CD4-positive, alpha-beta T cell (primary cell): ENCODE measurements at regions not wholly inside any gene's neighbourhood (a gene's known extent, or its start where the extent isn't known, plus 50 kb on each side); places are given as distances from the start of the nearest gene placed in this dataset.

Source experiments
- ATAC-seq: fragments of 200-7000 bp; cut with Tn5 transposase; one replicate; pipeline ENCODE4 v1.10.0; 2022; ENCODE audit warnings: mild to moderate bottlenecking; ENCODE audit not compliant: poor library complexity
- CTCF ChIA-PET: fragments of 350-600 bp; sonication (Branson Sonifier 250); formaldehyde crosslinking; loops from one replicate; lab custom pipeline; 2021; ENCODE audit warnings: antibody characterized with exemption, inconsistent platforms; lab: Charles Lee
- POLR2A ChIA-PET: fragments of 350-600 bp; sonication (Branson Sonifier 250); formaldehyde crosslinking; loops from one replicate; lab custom pipeline; 2021; ENCODE audit warnings: antibody characterized with exemption, inconsistent platforms; lab: Charles Lee
- DNase-seq, 14 experiments: peaks; one replicate each; pipeline ENCODE4 v3.0.0-alpha.2; 2013 to 2020; ENCODE audit warnings: mixed read lengths in 2 of 14
- H3K27ac ChIP-seq, 2 donors: one replicate each; pipeline versions ENCODE4 v1.5.1 to v1.7.0; 2013; ENCODE audit warnings: low read length in 2 of 2, low read depth in 1 of 2, mild to moderate bottlenecking in 1 of 2
- H3K27me3 ChIP-seq, 2 experiments: 1 replicate in 1 of 2; 2 replicates in 1 of 2; pipeline versions ENCODE4 v1.6.1 to v1.7.0; 2013; ENCODE audit warnings: low read length in 2 of 2, control low read depth in 1 of 2, mild to moderate bottlenecking in 1 of 2, moderate library complexity in 1 of 2; ENCODE audit not compliant: insufficient read depth in 2 of 2, control insufficient read depth in 1 of 2
- H3K36me3 ChIP-seq: one replicate; pipeline ENCODE4 v1.6.1; 2013; ENCODE audit warnings: low read length, control low read depth; ENCODE audit not compliant: insufficient read depth
- H3K4me1 ChIP-seq: one replicate; pipeline ENCODE4 v1.6.1; 2013; ENCODE audit warnings: low read length, control low read depth; ENCODE audit not compliant: insufficient read depth
- H3K4me3 ChIP-seq: one replicate; pipeline ENCODE4 v1.5.1; 2013; ENCODE audit warnings: mild to moderate bottlenecking, low read length, moderate library complexity
- H3K9me3 ChIP-seq, 2 experiments: 1 replicate in 1 of 2; 2 replicates in 1 of 2; pipeline versions ENCODE4 v1.6.1 to v1.7.0; 2013; ENCODE audit warnings: low read length in 2 of 2, mild to moderate bottlenecking in 2 of 2, control low read depth in 1 of 2, moderate library complexity in 1 of 2; ENCODE audit not compliant: control insufficient read depth in 1 of 2, insufficient read depth in 1 of 2
- H3K27ac Mint-ChIP-seq: one replicate; pipeline ENCODE4 v1.8.0; 2020; ENCODE audit warnings: mixed read lengths
- H3K27me3 Mint-ChIP-seq: one replicate; pipeline ENCODE4 v1.8.0; 2021; ENCODE audit warnings: mixed read lengths
- H3K36me3 Mint-ChIP-seq: one replicate; pipeline ENCODE4 v1.8.0; 2021; ENCODE audit warnings: low read depth, mixed read lengths
- H3K4me1 Mint-ChIP-seq: one replicate; pipeline ENCODE4 v1.8.0; 2021; ENCODE audit warnings: low read depth, mixed read lengths
- H3K4me3 Mint-ChIP-seq: one replicate; pipeline ENCODE4 v1.8.0; 2020; ENCODE audit warnings: mild to moderate bottlenecking, mixed read lengths
- H3K9me3 Mint-ChIP-seq: one replicate; pipeline ENCODE4 v1.8.0; 2020; ENCODE audit warnings: mixed read lengths
- intact Hi-C, 2 experiments: fragments of 100-400 bp; cut with DNase I in 1 of 2; cut with micrococcal nuclease in 1 of 2; formaldehyde crosslinking; loops; one replicate each; pipeline versions ENCODE4 v1.15.1 to v1.9.0; 2023 to 2025; cut with DNase I, micrococcal nuclease
- TF ChIP-seq, protein P1 (sequence below): fragments of 200-600 bp; IDR thresholded peaks from one replicate; pipeline ENCODE4 v1.8.0; 2022; ENCODE audit warnings: antibody characterized with exemption, mild to moderate bottlenecking

GRCh38 chr14:53855127-53855526 lies 101.5 kb downstream of the BMP4 start:
- CTCF ChIA-PET = no interaction called here
- Mint-ChIP-seq H3K36me3 (no peaks in the 10 kb centered on the region), H3K27ac (no peak overlapping the region), H3K27me3 (peaks cover 4% of the 10 kb centered on the region), H3K4me3 (no peak overlapping the region), H3K4me1 (no peaks in the 10 kb centered on the region), H3K9me3 (no peaks in the 10 kb centered on the region)
- H3K9me3 ChIP-seq = no peaks in the 10 kb centered on the region
- TF ChIP-seq, protein P1, sequence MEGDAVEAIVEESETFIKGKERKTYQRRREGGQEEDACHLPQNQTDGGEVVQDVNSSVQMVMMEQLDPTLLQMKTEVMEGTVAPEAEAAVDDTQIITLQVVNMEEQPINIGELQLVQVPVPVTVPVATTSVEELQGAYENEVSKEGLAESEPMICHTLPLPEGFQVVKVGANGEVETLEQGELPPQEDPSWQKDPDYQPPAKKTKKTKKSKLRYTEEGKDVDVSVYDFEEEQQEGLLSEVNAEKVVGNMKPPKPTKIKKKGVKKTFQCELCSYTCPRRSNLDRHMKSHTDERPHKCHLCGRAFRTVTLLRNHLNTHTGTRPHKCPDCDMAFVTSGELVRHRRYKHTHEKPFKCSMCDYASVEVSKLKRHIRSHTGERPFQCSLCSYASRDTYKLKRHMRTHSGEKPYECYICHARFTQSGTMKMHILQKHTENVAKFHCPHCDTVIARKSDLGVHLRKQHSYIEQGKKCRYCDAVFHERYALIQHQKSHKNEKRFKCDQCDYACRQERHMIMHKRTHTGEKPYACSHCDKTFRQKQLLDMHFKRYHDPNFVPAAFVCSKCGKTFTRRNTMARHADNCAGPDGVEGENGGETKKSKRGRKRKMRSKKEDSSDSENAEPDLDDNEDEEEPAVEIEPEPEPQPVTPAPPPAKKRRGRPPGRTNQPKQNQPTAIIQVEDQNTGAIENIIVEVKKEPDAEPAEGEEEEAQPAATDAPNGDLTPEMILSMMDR = no peak
- H3K36me3 ChIP-seq = no peaks in the 10 kb centered on the region
- no peaks in the 10 kb centered on the region for H3K4me1 ChIP-seq
- no peak for ATAC-seq
- no peak overlapping the region for H3K27ac ChIP-seq
- DNase-seq = no peak
- H3K27me3 ChIP-seq = peaks cover 0 to 3% of the 10 kb centered on the region in 2 experiments
- intact Hi-C loops = no loop called here
- POLR2A ChIA-PET = no interaction called here
- no peak overlapping the region for H3K4me3 ChIP-seq

DNA sequence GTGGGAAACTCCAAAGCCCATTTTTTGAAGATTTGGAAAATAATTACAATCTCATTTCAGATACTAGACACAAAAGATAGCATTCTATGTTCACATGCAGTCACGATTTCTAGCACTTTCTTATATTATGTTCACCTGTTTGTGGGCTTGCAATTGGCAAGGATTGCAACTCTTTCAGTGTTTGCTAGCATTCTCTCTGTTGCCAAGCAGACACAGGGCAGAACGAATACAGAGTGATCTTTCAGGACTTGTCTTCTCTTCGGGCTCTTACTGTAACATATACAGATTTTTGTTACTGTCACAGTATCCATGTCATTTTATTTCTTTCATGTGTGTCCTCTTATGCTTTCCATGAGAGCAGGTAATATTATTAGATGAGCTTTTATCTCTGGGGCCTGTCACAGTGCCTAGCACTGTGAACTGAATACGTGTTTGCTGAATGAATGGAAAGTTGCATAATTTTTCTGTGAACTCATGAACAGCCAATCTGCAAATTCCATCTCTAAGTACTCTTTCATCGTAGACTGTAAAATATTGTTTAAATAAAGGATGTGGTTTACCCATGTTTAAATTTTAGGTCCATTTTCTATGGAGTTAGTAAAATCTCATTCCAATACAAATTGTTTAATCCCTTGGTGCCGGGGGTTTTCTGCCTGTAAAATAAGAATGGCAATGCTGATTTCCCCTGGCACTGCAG lies 105.1 kb downstream of the BMP4 start:
- DNase-seq = no peak
- no peak for ATAC-seq
- peaks cover 0 to 3% of the 10 kb centered on the region in 2 experiments for H3K27me3 ChIP-seq
- no peaks in the 10 kb centered on the region for H3K9me3 ChIP-seq
- H3K36me3 Mint-ChIP-seq = no peaks in the 10 kb centered on the region
- no peaks in the 10 kb centered on the region for H3K9me3 Mint-ChIP-seq
- no peak overlapping the region for H3K27ac ChIP-seq
- no peaks in the 10 kb centered on the region for H3K4me1 ChIP-seq
- no peaks in the 10 kb centered on the region for H3K4me1 Mint-ChIP-seq
- no peak overlapping the region for H3K4me3 Mint-ChIP-seq
- peaks cover 4% of the 10 kb centered on the region for H3K27me3 Mint-ChIP-seq
- intact Hi-C loops = no loop called here
- H3K4me3 ChIP-seq = no peak overlapping the region
- ChIA-PET CTCF (no interaction called here), POLR2A (no interaction called here)
- no peak overlapping the region for H3K27ac Mint-ChIP-seq
- no peaks in the 10 kb centered on the region for H3K36me3 ChIP-seq
- TF ChIP-seq, protein P1 = no peak

DNA sequence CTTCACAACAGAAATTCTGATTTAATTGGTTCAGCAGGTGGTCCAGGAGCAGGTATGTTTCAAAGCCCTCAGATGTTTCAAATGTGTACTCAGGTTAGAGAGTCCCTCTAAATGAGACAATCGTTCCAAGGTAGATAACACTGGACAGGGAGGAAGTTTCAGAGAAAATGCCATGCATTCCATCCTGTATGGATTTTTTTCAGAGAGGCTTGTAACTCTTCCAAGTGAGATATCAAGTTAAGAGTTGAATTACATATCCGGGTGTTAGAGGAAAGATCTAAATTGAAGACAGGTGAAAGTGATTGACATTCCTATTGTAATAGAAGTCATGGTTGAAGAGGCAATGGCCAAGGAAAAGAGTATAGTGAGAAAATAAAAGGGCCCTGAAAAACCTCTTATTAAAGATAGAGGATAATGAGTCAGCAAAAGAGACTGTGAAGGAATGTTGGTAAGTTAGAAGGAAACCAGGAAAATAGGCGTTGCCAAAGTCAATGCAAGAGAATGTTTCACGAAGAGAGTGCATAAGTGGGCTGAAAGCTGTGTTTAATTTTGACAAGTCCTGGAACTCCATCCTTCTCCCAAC lies 105.8 kb downstream of the BMP4 start:
- peaks cover 0 to 3% of the 10 kb centered on the region in 2 experiments for H3K27me3 ChIP-seq
- no peaks in the 10 kb centered on the region for H3K9me3 Mint-ChIP-seq
- H3K9me3 ChIP-seq = no peaks in the 10 kb centered on the region
- H3K27me3 Mint-ChIP-seq = peaks cover 4% of the 10 kb centered on the region
- H3K4me1 Mint-ChIP-seq = no peaks in the 10 kb centered on the region
- ChIA-PET POLR2A (no interaction called here), CTCF (no interaction called here)
- H3K36me3 Mint-ChIP-seq = no peaks in the 10 kb centered on the region
- ATAC-seq = no peak
- no peak for DNase-seq
- intact Hi-C loops = no loop called here
- no peak overlapping the region for H3K27ac Mint-ChIP-seq
- H3K4me3 Mint-ChIP-seq = no peak overlapping the region
- no peak overlapping the region for H3K27ac ChIP-seq
- no peaks in the 10 kb centered on the region for H3K36me3 ChIP-seq
- TF ChIP-seq, protein P1 = no peak
- no peak overlapping the region for H3K4me3 ChIP-seq
- H3K4me1 ChIP-seq = no peaks in the 10 kb centered on the region
